ENCODE measurements at regions not wholly inside any gene's neighbourhood (a gene's known extent, or its start where the extent isn't known, plus 50 kb on each side); places are given as distances from the start of the nearest gene placed in this dataset.

DNA sequence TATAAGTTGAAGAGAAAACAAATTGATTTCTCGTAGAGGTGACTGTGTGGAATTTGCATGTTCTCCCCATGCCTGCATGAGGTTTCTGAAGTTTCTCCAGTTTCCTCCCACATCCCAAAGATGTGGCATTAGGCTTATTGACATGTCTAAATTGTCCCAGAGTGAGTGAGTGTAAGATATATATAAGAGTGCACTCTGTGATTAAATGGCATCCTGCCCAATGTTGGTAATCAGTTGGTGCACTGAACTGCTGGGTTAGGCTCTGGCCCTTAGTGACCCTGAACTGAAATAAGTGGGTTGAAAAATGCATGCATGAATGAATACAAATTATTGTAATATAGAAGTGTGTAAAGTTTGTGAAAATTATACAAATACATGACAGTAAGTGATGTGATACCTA is 1106.5 kb downstream of the TECRL start:
- no peak overlapping the region for H2AFZ ChIP-seq
- TF ChIP-seq EZH2 (IDR thresholded peaks at IDR 0.05; ENCODE audit: borderline replicate concordance) (no peak), EZH2phosphoT487 (IDR thresholded peaks at IDR 0.05; ENCODE audit: low read depth, severe bottlenecking, unreplicated experiment) (no peak)
- TF ChIP-seq, protein P1, sequence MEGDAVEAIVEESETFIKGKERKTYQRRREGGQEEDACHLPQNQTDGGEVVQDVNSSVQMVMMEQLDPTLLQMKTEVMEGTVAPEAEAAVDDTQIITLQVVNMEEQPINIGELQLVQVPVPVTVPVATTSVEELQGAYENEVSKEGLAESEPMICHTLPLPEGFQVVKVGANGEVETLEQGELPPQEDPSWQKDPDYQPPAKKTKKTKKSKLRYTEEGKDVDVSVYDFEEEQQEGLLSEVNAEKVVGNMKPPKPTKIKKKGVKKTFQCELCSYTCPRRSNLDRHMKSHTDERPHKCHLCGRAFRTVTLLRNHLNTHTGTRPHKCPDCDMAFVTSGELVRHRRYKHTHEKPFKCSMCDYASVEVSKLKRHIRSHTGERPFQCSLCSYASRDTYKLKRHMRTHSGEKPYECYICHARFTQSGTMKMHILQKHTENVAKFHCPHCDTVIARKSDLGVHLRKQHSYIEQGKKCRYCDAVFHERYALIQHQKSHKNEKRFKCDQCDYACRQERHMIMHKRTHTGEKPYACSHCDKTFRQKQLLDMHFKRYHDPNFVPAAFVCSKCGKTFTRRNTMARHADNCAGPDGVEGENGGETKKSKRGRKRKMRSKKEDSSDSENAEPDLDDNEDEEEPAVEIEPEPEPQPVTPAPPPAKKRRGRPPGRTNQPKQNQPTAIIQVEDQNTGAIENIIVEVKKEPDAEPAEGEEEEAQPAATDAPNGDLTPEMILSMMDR (IDR thresholded peaks at IDR 0.05; ENCODE audit: poor library complexity), result no peak
- no peaks in the 10 kb centered on the region for H3K9me2 ChIP-seq (replicated peaks; ENCODE audit: insufficient read depth)
- DNase-seq (ENCODE audit: low spot score), result no peak
- H3K27me3 ChIP-seq, result no peaks in the 10 kb centered on the region
- H3K79me2 ChIP-seq, result no peaks in the 10 kb centered on the region
- no peaks in the 10 kb centered on the region for H3K36me3 ChIP-seq (replicated peaks; ENCODE audit: insufficient read depth, low read depth)
- H3K9me3 ChIP-seq (ENCODE audit: low read depth), result no peaks in the 10 kb centered on the region
- no peak overlapping the region for H3K4me3 ChIP-seq
- 96% methylated on average over 1 of the region's 1 CpG for WGBS (ENCODE audit: low lambda C conversion rate, missing lambda C conversion rate)
- no peak overlapping the region for H3K27ac ChIP-seq
- no peak overlapping the region for H3K4me2 ChIP-seq
- H4K20me1 ChIP-seq (ENCODE audit: insufficient read depth, poor library complexity, severe bottlenecking), result no peaks in the 10 kb centered on the region
- no peaks in the 10 kb centered on the region for H3K4me1 ChIP-seq (ENCODE audit: insufficient read depth)

DNA sequence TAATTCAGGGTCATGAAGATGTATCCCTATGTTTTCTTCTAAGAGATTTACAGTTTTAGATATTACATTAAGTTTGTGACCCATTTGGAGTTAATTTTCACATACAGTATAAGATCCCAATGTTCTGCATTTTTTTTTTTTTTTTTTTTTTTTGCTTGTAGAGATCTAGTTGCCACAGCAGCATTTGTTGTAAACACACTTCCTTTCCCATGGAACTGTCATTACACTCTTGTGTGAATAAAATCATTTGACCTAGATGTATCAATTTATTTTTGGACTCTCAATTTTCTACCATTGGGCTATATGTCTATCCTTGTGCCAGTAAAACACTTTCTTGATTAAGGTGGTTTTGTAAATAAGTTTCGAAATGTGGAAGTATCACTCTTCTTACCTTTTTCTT is 1107.2 kb downstream of the TECRL start:
- TF ChIP-seq EZH2 (IDR thresholded peaks at IDR 0.05; ENCODE audit: borderline replicate concordance) (no peak), EZH2phosphoT487 (IDR thresholded peaks at IDR 0.05; ENCODE audit: low read depth, severe bottlenecking, unreplicated experiment) (no peak)
- TF ChIP-seq, protein P1 (IDR thresholded peaks at IDR 0.05; ENCODE audit: poor library complexity), result no peak
- WGBS (ENCODE audit: low lambda C conversion rate, missing lambda C conversion rate), result 86% methylated on average over 1 of the region's 1 CpG

DNA sequence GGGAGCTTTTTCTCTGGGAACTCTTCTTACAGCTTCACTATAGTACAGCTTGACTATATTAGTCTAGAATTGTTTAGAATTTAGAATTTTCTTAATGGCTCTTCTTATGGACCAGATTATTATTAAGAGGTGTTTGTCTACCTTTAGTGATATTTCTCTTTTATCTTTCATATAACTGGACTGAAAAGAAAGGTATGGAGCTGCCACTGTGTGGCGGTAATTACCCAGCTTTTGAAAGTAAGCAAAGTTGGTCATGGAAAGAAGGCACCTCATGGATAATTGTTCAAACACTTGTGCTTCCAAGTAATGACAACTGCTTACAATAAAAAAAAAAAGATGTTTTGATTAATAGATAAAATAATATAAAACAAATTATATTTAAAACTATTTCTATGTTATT is 1112.5 kb downstream of the TECRL start:
- Histone ChIP-seq H3K4me3 (no peak overlapping the region), H3K27me3 (no peaks in the 10 kb centered on the region), H4K20me1 (ENCODE audit: insufficient read depth, poor library complexity, severe bottlenecking) (no peaks in the 10 kb centered on the region), H3K27ac (no peak overlapping the region), H3K9me3 (ENCODE audit: low read depth) (no peaks in the 10 kb centered on the region), H3K4me2 (no peak overlapping the region), H3K4me1 (ENCODE audit: insufficient read depth) (no peaks in the 10 kb centered on the region), H3K36me3 (replicated peaks; ENCODE audit: insufficient read depth, low read depth) (no peaks in the 10 kb centered on the region), H3K79me2 (no peaks in the 10 kb centered on the region), H3K9me2 (replicated peaks; ENCODE audit: insufficient read depth) (no peaks in the 10 kb centered on the region), H2AFZ (no peak overlapping the region)
- TF ChIP-seq, protein P1 (IDR thresholded peaks at IDR 0.05; ENCODE audit: poor library complexity), result peak; percentile 49
- no peak for TF ChIP-seq EZH2 (IDR thresholded peaks at IDR 0.05; ENCODE audit: borderline replicate concordance)
- DNase-seq (ENCODE audit: low spot score), result peak; percentile 15
- 39% methylated on average over 1 of the region's 1 CpG for WGBS (ENCODE audit: low lambda C conversion rate, missing lambda C conversion rate)

More for the DNA sequence above, 1107.2 kb downstream of the TECRL start:
- Histone ChIP-seq H4K20me1 (ENCODE audit: insufficient read depth, poor library complexity, severe bottlenecking) (no peaks in the 10 kb centered on the region), H3K27me3 (no peaks in the 10 kb centered on the region), H3K4me2 (no peak overlapping the region), H3K9me2 (replicated peaks; ENCODE audit: insufficient read depth) (no peaks in the 10 kb centered on the region), H3K9me3 (ENCODE audit: low read depth) (no peaks in the 10 kb centered on the region), H3K4me3 (no peak overlapping the region), H2AFZ (no peak overlapping the region), H3K79me2 (no peaks in the 10 kb centered on the region), H3K27ac (no peak overlapping the region), H3K4me1 (ENCODE audit: insufficient read depth) (no peaks in the 10 kb centered on the region), H3K36me3 (replicated peaks; ENCODE audit: insufficient read depth, low read depth) (no peaks in the 10 kb centered on the region)
- no peak for DNase-seq (ENCODE audit: low spot score)

DNA sequence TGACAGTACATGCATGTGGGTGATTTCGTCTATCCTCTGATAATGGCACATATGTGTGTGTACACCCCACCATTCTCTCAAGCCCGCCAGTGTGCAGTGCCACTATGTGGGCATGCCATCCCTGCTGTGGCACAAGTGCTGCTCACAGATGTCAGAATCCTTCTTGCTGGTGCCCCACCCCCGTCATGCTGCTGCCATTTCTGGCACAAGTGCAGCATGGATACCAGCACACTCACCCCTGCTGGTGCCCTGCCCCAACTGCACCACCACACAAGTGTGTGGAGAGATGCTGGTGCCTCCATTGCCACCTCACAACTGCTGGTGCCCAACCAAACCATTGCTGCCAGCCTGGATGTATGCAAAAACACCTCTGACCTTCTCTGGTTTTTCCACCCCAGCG is 1133.8 kb downstream of the TECRL start:
- H3K79me2 ChIP-seq, result no peaks in the 10 kb centered on the region
- no peaks in the 10 kb centered on the region for H3K9me2 ChIP-seq (replicated peaks; ENCODE audit: insufficient read depth)
- 72% methylated on average over 4 of the region's 4 CpGs for WGBS (ENCODE audit: low lambda C conversion rate, missing lambda C conversion rate)
- no peak for DNase-seq (ENCODE audit: low spot score)
- no peaks in the 10 kb centered on the region for H3K4me1 ChIP-seq (ENCODE audit: insufficient read depth)
- H2AFZ ChIP-seq, result no peak overlapping the region
- H3K27me3 ChIP-seq, result no peaks in the 10 kb centered on the region
- H3K4me3 ChIP-seq, result no peak overlapping the region
- H4K20me1 ChIP-seq (ENCODE audit: insufficient read depth, poor library complexity, severe bottlenecking), result no peaks in the 10 kb centered on the region
- no peaks in the 10 kb centered on the region for H3K36me3 ChIP-seq (replicated peaks; ENCODE audit: insufficient read depth, low read depth)
- no peaks in the 10 kb centered on the region for H3K9me3 ChIP-seq (ENCODE audit: low read depth)
- no peak overlapping the region for H3K4me2 ChIP-seq
- no peak overlapping the region for H3K27ac ChIP-seq
- TF ChIP-seq, protein P1 (IDR thresholded peaks at IDR 0.05; ENCODE audit: poor library complexity), result no peak
- TF ChIP-seq EZH2 (IDR thresholded peaks at IDR 0.05; ENCODE audit: borderline replicate concordance), result no peak
- no peak for TF ChIP-seq EZH2phosphoT487 (IDR thresholded peaks at IDR 0.05; ENCODE audit: low read depth, severe bottlenecking, unreplicated experiment)
